HepG2 (cell line): ENCODE measurements at regions not wholly inside any gene's neighbourhood (a gene's known extent, or its start where the extent isn't known, plus 50 kb on each side); places are given as distances from the start of the nearest gene placed in this dataset.

Experiments
- ATAC-seq: fragments of 200-7000 bp; cut with Tn5 transposase; 3 replicates; pipeline ENCODE4 v1.9.1; 2020; ENCODE audit warnings: mild to moderate bottlenecking, moderate library complexity
- BruUV-seq: library from RNA; stranded (reverse); fragments of 400-500 nt; replicated peaks from 2 replicates; lab custom pipeline; 2021; lab: Mats Ljungman, UMichigan
- CTCF ChIA-PET: fragments of 300-600 bp; formaldehyde crosslinking; extraction: SDS; loops from one replicate; lab custom pipeline; 2021; ENCODE audit warnings: low total read pairs, inconsistent platforms, low intra/inter-chr PET ratio; lab: Yijun Ruan, JAX
- POLR2A ChIA-PET: fragments of 350-600 bp; sonication (Branson Sonifier 250); formaldehyde crosslinking; loops from one replicate; lab custom pipeline; 2020; ENCODE audit warnings: antibody characterized with exemption, inconsistent platforms; lab: Yijun Ruan, JAX
- DNase-seq: peaks from one replicate; pipeline ENCODE4 v3.0.0-alpha.2; 2015; ENCODE audit warnings: low spot score
- FAIRE-seq: peaks from 3 replicates; lab custom pipeline; 2011; peaks lifted over from hg19 to GRCh38; lab: Jason Lieb, UNC
- H2AFZ ChIP-seq: one replicate; pipeline ENCODE4 v1.6.1; 2011; ENCODE audit warnings: low read length, inconsistent platforms
- H3K27ac ChIP-seq: fragments of 300-600 bp; 3 replicates; pipeline ENCODE4 v1.8.0; 2011; ENCODE audit warnings: mixed run types, mild to moderate bottlenecking, mixed read lengths, low read length, inconsistent platforms; ENCODE audit not compliant: insufficient read depth; ENCODE audit errors: extremely low read length
- H3K27me3 ChIP-seq, 2 experiments: fragments of 200-600 bp in 1 of 2; 2 replicates in 1 of 2; 3 replicates in 1 of 2; pipeline versions ENCODE4 v1.6.0 to v1.8.0; 2011; ENCODE audit warnings: low read length in 2 of 2, mild to moderate bottlenecking in 2 of 2, moderate library complexity in 2 of 2, inconsistent platforms in 1 of 2; ENCODE audit not compliant: insufficient read depth in 2 of 2, control insufficient read depth in 1 of 2
- H3K36me3 ChIP-seq, 2 experiments: fragments of 200-600 bp in 1 of 2; replicated peaks in 1 of 2; 2 replicates in 1 of 2; 3 replicates in 1 of 2; pipeline versions ENCODE4 v1.5.1 to v1.8.0; 2011; ENCODE audit warnings: low read length in 2 of 2, inconsistent platforms in 1 of 2; ENCODE audit not compliant: insufficient read depth in 2 of 2, control insufficient read depth in 1 of 2
- H3K4me1 ChIP-seq: 2 replicates; pipeline ENCODE4 v1.5.1; 2012; ENCODE audit warnings: low read length, inconsistent platforms; ENCODE audit not compliant: insufficient read depth
- H3K4me2 ChIP-seq: 2 replicates; pipeline ENCODE4 v1.6.0; 2011; ENCODE audit warnings: low read depth, low read length, inconsistent platforms
- H3K4me3 ChIP-seq, 3 experiments: fragments of 200-600 bp in 1 of 3; sonication (generic), shearing (Covaris generic) in 1 of 3; replicated peaks in 1 of 3; 2 replicates each; pipeline ENCODE4 v1.5.1; 2011 to 2016; ENCODE audit warnings: low read length in 3 of 3, inconsistent platforms in 2 of 3, low read depth in 2 of 3, mild to moderate bottlenecking in 2 of 3, control low read depth in 1 of 3, mixed read lengths in 1 of 3; ENCODE audit not compliant: insufficient read depth in 1 of 3
- H3K79me2 ChIP-seq: one replicate; pipeline ENCODE4 v1.6.1; 2011; ENCODE audit warnings: low read length, inconsistent platforms; ENCODE audit not compliant: insufficient read depth
- H3K9ac ChIP-seq: 2 replicates; pipeline ENCODE4 v1.6.0; 2011; ENCODE audit warnings: mild to moderate bottlenecking, low read depth, low read length, inconsistent platforms; ENCODE audit not compliant: insufficient read depth
- H3K9me3 ChIP-seq: 2 replicates; pipeline ENCODE4 v1.5.1; 2012; ENCODE audit warnings: mild to moderate bottlenecking, low read length
- H4K20me1 ChIP-seq: 2 replicates; pipeline ENCODE4 v1.6.0; 2011; ENCODE audit warnings: inconsistent platforms, mild to moderate bottlenecking, low read length, moderate library complexity; ENCODE audit not compliant: insufficient read depth
- FOXA1 ChIP-seq, 2 experiments: fragments of 450-650 bp in 1 of 2; sonication (generic) in 1 of 2; formaldehyde crosslinking in 1 of 2; IDR thresholded peaks; 2 replicates each; pipeline versions ENCODE4 v1.4.0 to v1.6.1; 2016 to 2020; ENCODE audit warnings: missing genetic modification reagents in 1 of 2
- KAT7 ChIP-seq: IDR thresholded peaks from 2 replicates; pipeline ENCODE4 v1.6.1; 2018; ENCODE audit warnings: borderline replicate concordance, missing compliant biosample characterization
- ZNF367 ChIP-seq: sonication (generic); formaldehyde crosslinking; IDR thresholded peaks from 2 replicates; pipeline ENCODE4 v1.4.0; 2020; ENCODE audit warnings: missing genetic modification reagents, borderline replicate concordance
- ZNF777 ChIP-seq: sonication (generic); formaldehyde crosslinking; IDR thresholded peaks from 2 replicates; pipeline ENCODE4 v1.4.0; 2020; ENCODE audit warnings: missing genetic modification reagents
- WGBS: methylation state at CpG from one replicate; pipeline ENCODE4 v1.1.6; 2017; ENCODE audit warnings: low lambda C conversion rate; 5-methylcytosine and 5-hydroxymethylcytosine counted together
- in situ Hi-C: cut with HindIII; loops from 2 replicates; pipeline ENCODE4 v1.10.0; 2017; ENCODE audit warnings: low pct_unique_long_range_greater_than_20kb; ENCODE audit not compliant: extremely low pct_ligation_motif_present
- intact Hi-C: fragments of 100-400 bp; cut with micrococcal nuclease; formaldehyde crosslinking; loops from one replicate; pipeline ENCODE4 v1.10.0; 2022; ENCODE audit not compliant: unreplicated experiment
- TF ChIP-seq, protein P1 (sequence below): sonication (generic); formaldehyde crosslinking; IDR thresholded peaks from 2 replicates; pipeline ENCODE4 v1.5.0; 2020; ENCODE audit warnings: mild to moderate bottlenecking, low read depth, missing genetic modification reagents, borderline replicate concordance
- TF ChIP-seq, protein P2 (sequence below): sonication (generic); formaldehyde crosslinking; IDR thresholded peaks from 2 replicates; pipeline ENCODE4 v1.4.0; 2020; ENCODE audit warnings: missing genetic modification reagents, low read depth, mild to moderate bottlenecking, borderline replicate concordance

DNA sequence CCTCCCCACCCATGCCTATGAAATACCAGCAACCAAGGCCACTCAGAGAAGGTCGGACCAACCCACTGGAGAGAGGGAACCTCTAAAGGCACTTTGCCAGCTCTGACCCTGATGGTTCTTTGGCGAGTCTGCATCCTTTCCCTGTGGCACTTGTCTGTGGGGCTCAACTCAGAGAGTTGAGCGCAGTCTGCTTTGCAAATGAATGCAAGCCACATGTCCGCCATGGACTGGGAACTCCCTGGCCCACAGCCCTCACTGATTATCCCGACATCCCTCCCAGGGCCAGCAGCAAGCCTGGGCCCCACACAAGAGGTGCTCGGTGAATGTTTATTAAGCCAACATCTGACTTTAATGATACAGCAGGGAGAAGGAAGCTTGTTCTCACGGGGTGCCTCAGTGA lies 55.5 kb upstream of the HES1 start:
- POLR2A ChIA-PET: no interaction called here
- Histone ChIP-seq H4K20me1 (no peaks in the 10 kb centered on the region), H3K79me2 (no peaks in the 10 kb centered on the region), H3K36me3 (no peaks in the 10 kb centered on the region), H3K9me3 (no peaks in the 10 kb centered on the region), H3K27me3 (no peaks in the 10 kb centered on the region; a peak in 1 of 5 replicates), H3K27ac (no peak overlapping the region), H3K4me1 (peaks cover 70% of the 10 kb centered on the region), H3K4me3 (no peak overlapping the region), H2AFZ (no peak overlapping the region), H3K9ac (no peak overlapping the region), H3K4me2 (no peak overlapping the region)
- FAIRE-seq: no peak
- TF ChIP-seq, protein P1, sequence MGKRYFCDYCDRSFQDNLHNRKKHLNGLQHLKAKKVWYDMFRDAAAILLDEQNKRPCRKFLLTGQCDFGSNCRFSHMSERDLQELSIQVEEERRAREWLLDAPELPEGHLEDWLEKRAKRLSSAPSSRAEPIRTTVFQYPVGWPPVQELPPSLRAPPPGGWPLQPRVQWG (CRISPR knock-in tag): no peak
- TF ChIP-seq FOXA1 (IDR thresholded peaks at IDR 0.05) (no peak), FOXA1 (CRISPR knock-in tag; IDR thresholded peaks at IDR 0.05) (no peak), ZNF367 (CRISPR knock-in tag) (no peak), ZNF777 (CRISPR knock-in tag) (no peak), KAT7 (CRISPR knock-in tag) (no peak)
- TF ChIP-seq, protein P2, sequence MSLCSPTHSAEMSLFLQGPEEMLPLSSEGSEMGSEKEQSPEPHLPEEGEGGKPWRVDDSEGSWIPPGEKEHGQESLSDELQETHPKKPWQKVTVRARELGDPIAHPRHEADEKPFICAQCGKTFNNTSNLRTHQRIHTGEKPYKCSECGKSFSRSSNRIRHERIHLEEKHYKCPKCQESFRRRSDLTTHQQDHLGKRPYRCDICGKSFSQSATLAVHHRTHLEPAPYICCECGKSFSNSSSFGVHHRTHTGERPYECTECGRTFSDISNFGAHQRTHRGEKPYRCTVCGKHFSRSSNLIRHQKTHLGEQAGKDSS: no peak
- intact Hi-C loops (no loop called here), in situ Hi-C loops (no loop called here)
- DNase-seq: no peak
- no peak for ATAC-seq
- BruUV-seq: no TSS peak
- 68% methylated on average over 6 of the region's 7 CpGs for WGBS
- CTCF ChIA-PET: no interaction called here
